ENCODE measurements at regions not wholly inside any gene's neighbourhood (a gene's known extent, or its start where the extent isn't known, plus 50 kb on each side); places are given as distances from the start of the nearest gene placed in this dataset.
"Not testable (repeated sequence)": the region's sequence is repeated elsewhere in the genome, so short reads cannot be mapped to it uniquely, and the experiment has no call there.

DNA sequence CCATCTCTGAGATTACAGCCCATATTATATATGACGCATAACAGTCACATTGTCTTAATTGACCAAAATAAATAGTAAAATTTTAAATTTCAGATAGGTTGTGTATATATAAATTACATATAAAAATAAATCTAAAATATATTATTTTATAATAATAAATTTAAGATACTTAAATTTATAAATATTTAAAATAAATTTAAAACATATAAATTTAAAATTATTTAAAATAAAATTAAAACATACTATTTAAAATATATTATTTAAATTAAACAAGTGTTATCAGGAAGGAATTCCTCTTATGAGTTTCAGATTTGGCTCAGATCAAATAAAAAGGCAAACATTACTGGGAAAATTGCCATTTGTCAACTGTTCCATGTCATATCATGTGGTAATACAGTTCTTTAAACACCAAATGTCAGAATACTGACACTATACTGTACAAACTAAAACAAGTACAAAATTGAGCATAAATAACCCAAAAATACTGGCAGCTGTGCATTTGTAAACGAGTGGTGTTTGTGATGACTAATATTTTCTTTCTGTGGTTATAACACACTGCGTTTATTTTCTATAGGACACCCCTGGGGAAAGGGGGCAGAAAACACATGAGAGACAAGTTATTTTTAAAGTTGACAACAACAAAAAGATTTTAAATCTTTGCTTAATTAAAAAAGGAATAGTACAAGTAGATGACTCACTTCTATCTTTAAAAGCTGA is 71.3 kb upstream of the DGKB start:
- no peak overlapping the region for H3K27ac ChIP-seq
- TF ChIP-seq, protein P1, sequence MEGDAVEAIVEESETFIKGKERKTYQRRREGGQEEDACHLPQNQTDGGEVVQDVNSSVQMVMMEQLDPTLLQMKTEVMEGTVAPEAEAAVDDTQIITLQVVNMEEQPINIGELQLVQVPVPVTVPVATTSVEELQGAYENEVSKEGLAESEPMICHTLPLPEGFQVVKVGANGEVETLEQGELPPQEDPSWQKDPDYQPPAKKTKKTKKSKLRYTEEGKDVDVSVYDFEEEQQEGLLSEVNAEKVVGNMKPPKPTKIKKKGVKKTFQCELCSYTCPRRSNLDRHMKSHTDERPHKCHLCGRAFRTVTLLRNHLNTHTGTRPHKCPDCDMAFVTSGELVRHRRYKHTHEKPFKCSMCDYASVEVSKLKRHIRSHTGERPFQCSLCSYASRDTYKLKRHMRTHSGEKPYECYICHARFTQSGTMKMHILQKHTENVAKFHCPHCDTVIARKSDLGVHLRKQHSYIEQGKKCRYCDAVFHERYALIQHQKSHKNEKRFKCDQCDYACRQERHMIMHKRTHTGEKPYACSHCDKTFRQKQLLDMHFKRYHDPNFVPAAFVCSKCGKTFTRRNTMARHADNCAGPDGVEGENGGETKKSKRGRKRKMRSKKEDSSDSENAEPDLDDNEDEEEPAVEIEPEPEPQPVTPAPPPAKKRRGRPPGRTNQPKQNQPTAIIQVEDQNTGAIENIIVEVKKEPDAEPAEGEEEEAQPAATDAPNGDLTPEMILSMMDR (conservative IDR thresholded peaks at IDR 0.05): no peak

DNA sequence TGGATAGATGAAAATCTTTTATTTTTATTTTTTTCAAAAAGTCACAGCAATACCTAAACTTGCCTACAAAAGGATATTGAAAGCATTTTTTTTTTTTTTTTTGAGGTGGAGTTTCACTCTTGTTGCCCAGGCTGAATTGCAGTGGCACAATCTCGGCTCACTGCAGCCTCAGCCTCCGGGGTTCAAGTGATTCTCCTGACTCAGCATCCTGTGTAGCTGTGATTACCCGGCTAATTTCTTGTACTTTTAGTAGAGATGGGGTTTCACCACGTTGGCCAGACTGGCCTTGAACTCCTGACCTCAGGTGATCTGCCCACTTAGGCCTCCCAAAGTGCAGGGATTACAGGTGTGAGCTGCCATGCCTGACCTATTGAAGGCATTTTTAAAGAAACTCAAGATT is 69.1 kb upstream of the DGKB start:
- not testable (repeated sequence) for H3K27ac ChIP-seq

DNA sequence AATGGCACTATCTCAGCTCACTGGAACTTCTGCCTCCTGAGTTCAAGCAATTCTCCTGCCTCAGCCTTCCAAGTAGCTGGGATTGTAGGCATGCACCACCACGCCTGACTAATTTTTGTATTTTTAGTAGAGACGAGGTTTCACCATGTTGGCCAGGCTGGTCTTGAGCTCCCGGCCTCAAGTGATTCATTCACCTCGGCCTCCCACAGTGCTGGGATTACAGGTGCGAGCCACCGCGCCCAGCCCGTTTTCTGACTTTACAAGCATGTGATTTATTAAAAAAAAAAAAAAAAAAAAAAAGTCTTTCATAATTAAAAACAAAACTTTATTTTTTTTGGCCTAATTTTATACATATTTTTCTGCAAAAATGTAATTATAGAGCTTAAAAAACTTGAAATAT is 64.8 kb upstream of the DGKB start:
- not testable (repeated sequence) for H3K27ac ChIP-seq

DNA sequence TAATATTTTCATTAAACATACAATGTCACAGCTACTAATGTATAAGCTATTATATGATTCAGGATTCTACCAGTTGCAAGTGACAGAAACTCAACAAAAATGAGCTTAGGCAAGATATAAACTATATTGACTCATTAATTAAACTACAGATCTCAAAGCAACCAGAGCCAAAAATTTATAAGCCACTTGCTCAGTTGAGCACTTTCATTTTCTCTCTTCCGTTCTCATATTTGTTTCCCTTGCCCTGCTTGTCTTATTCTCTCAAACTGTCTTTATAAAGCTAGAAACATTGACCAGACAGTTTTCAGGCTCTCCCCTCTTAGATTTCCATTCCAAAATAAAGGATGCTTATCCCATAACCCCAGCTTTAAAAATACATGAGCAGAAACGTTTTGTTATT is 60.2 kb upstream of the DGKB start:
- TF ChIP-seq, protein P1 (conservative IDR thresholded peaks at IDR 0.05): no peak
- H3K27ac ChIP-seq: no peak overlapping the region

DNA sequence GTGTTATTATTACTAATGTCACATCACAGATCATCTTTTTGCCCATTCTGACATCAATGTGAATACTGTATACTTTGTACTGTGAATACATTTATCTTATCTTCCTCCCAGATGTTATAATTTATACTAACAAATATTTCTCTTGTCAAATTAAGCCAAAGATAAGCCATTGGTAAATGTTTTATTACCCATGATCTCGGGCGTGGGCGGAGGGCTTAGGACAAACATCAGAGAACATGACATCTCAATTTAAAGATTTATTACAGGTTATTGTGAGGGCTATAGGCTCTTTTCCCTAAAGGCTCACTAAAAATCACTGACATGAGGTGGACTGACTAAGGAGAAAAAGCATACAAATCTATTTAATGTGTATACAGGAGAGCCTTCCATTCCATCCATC is 58.2 kb upstream of the DGKB start:
- TF ChIP-seq, protein P1 (conservative IDR thresholded peaks at IDR 0.05): no peak
- no peak overlapping the region for H3K27ac ChIP-seq

DNA sequence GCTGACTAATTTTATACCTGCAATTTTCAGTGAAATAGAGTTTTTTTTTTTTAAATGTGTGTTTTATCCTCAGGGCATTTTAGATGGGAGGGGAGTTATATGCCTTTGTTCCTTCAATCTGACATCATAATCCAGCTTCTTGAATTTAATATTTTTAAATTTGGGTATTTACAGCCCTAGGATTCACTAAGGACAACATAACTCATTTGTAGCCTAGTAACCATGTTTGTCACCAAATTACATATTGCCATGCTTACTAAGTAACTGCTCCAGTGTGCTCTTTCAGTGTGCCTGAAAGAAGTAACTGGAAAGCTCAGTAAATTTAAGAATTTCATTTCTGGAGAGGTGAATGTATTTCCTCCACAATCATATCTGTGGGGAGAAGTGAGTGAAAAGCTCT is 56.8 kb upstream of the DGKB start:
- H3K27ac ChIP-seq: no peak overlapping the region
- TF ChIP-seq, protein P1 (conservative IDR thresholded peaks at IDR 0.05): no peak

DNA sequence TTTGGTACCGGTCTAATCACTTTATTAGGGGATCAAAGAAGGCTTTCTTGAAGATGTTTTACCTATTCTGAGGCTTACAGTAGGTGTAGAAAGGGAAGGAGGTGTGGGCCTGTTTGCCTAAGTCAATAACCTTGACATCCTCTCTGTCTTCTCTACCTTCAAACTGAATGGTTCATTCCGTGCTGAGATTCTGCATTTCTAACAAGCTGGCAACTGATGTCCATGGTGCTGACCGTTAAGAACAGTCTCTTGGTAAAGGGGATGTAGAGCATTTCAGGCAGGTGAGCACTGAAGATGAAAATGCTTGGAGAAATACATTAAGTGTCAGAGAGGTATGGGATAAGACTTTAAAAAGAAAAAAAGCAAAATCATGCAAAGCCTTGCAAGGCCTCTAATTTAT is 51.5 kb upstream of the DGKB start:
- no peak overlapping the region for H3K27ac ChIP-seq
- TF ChIP-seq, protein P1 (conservative IDR thresholded peaks at IDR 0.05): no peak

All from VCaP (cell line).